Glomerular endothelial cell (primary cell): ENCODE measurements at regions not wholly inside any gene's neighbourhood (a gene's known extent, or its start where the extent isn't known, plus 50 kb on each side); places are given as distances from the start of the nearest gene placed in this dataset.

Experiments used
- DNase-seq: peaks from one replicate; pipeline ENCODE4 v3.0.0-alpha.2; 2011; ENCODE audit warnings: low read depth, low spot score; ENCODE audit errors: extremely low read depth

GRCh38 chr22:48836673-48837340 is 990.9 kb downstream of the BRD1 start:
- no peak for DNase-seq

DNA sequence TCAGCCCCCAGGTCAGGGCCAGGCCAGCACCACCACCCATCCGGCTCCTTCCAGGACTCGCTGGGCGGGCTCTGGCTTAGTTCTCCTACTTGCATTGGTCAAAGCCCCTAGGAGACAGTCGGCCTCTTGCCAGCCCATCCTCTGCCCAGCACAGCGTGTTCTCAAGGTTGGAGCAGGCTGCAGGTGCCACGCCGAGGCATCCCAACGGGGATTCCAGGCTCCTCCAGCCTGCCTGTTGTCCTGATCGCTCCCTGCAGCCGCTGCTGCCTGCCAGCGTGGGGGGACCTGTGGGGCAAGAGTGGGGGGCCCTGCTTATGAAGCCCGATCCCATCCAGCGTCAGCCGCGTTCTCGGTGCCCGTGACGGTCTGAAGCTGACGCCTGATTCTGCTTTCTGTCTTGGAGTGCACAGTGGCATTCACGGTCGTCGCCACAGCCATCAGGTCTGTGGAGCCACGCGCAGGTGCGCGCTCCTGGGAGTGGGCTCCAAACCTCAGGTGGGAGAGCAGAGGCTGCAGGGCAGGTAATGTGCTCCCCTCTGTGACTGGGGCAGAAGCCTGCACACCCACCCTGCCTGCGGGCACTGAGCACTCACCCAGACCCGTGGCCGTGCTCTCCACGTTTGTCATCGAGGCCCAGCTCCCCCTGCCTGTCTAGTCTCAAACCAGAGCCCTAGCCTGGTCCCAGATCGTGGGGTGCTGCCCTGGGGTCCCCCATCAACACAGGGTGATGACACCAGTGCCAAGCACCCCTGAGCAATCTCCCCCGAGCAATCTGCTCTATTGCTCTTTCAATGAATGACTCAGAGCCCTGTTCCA is 991.6 kb downstream of the BRD1 start:
- DNase-seq: no peak

DNA sequence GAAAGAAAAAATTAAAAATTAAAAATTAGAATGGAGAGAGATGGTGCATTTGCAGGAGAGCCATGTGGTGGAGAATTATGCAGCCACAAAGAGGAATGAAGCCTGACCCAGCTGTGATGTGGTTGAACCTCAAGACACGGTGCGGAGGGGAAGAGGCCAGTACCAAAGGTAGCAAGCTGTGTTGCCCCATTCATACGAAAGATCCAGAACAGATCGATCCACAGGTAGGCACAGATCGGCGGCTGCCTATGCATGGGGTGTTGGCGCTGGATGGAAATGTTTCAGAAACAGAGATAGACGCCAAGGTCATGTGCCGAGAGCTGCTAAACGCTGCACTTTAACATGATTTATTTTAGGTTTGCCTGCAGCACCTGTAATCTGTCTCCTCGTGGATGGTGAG is 992.3 kb downstream of the BRD1 start:
- no peak for DNase-seq

DNA sequence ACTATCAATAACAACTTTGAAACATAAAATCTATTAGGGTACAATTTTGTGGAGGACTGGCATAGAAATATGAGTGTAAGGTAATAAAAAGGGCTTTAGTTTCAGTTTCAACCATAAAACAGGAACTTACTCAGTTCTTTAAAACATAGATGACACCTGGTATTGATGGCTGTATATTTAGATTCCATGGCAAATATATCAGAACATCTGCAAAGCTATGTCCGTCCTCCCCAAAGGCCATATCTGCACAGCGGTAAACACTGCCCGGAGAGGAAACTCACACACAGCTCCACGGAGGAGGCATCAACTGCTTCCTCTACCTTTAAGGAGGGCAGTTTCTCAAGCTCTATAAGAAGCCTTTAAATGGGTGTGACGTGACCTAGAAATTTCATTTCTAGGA is 993.3 kb downstream of the BRD1 start:
- no peak for DNase-seq

GRCh38 chr22:48832592-48832991 is 995.1 kb downstream of the BRD1 start:
- no peak for DNase-seq

DNA sequence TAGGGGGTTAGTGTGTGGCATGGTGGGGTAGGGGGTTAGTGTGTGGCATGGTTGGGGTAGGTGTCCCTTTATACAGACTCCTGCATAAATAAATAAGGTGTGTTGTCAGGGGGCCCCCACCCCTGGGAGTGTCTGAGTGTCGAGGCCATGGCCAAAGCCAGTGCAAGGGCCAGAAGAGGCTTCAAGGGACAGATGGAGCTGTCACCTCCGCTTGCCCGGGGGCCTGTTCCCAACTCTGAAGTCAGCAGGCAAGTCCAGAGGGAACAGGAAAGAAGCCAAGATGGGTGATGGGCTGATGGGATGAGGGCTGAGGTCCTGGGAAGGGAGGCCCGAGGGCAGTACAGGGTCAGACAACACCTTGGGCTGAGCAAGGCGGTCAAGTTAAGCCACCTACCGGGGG is 997.8 kb downstream of the BRD1 start:
- no peak for DNase-seq

- no peak for DNase-seq
Observed at GRCh38 chr22:48828688-48829087, 999.0 kb downstream of the BRD1 start.

- DNase-seq: no peak
Observed at GRCh38 chr22:48827904-48828555, 999.6 kb downstream of the BRD1 start.

DNA sequence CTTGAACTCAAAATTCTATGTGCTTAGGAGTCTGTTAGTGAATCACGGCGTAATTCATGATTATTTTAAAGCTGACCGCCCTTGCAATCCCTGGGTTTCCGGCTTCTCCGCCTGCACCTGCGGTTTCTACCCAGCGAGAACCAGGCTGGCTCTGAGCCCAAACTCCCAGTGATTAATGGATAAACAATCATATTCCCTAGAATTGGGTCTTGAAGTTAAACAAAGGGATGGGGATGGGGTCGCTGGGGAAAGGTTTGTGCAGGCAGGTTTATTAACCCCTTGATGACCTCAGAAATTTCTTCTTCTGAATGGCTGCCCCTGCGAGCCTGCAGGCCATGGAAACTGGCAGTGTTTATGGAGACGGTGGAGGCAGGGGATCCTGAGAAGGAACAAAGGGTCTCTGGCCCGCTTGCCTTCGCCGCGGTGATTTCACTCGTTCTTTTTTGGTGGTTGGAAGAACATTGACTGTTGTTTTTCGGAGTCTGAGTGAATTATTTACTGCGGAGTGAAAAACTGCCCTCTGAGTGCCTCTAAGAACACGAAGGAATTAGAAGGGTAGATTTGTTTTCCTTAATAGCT is 1000.3 kb downstream of the BRD1 start:
- no peak for DNase-seq

- no peak for DNase-seq
Observed at GRCh38 chr22:48826546-48826945, 1001.1 kb downstream of the BRD1 start.

GRCh38 chr22:48825802-48826520 is 1001.7 kb downstream of the BRD1 start:
- no peak for DNase-seq

DNA sequence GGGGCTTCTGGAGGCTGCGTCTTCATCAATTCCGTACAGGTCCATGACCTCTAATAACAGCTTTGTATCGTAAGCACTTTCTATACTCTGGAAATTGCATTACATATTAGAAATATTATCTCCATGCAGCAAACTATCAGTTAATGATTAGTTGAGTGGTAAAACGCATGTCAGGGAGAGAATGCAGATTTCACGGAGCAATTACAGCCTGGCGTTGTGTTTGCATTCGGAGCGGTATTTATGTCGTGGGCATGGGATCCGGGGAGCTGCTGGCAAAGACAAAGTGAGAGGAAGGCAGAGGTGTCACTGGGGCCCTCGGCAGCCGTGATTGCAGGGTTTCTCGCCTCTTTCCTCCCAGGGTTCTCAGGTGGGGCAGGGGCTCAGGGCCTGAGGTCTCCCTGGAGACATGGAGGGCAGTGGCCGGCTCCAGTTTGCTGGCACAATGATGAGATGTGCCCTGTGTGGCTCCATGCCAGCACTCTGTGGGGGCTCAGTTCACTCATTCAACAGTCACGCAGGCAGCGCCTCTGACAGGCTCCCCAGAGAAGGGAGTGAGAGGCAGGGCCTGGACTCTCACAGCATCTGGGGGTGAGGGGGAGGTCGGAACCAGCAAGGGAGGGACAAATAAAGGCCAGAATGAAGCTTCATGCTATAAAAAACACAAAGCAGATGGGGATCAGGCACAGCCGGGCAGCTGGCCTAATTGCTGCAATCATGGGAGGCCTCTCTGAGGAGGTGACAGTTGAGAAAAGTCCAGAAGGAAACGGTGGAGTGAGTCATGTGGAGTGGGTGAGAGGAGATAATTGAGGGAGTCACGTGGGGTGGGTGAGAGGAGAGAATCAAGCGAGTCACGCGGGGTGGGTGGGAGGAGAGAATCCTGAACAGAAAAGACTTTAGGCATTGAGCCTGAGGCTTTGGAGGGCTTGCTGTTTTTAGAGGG is 1002.7 kb downstream of the BRD1 start:
- no peak for DNase-seq

DNA sequence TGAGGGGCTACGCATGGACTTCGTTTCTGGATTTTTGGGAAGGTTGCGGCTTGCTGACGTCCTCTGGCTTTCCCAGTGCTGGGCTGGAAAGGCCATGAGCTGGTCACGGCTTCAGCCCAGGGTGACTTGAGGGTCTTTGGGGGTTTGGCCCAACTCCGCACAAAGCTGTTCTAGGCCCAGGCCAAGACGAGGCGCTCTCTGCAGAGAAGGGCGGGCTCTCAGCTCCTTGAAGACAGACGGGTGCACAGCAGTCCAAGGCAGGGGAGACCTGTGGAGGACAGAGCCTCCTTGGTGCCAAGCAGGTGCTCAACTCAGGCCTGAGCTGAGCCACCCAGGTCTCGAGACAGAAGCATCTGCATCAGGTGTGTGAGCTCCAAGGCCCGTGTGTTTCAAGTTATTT is 1003.7 kb downstream of the BRD1 start:
- DNase-seq: no peak

- no peak for DNase-seq
Observed at GRCh38 chr22:48822278-48823233, 1005.1 kb downstream of the BRD1 start.

GRCh38 chr22:48821727-48822126 is 1005.9 kb downstream of the BRD1 start:
- DNase-seq: no peak

DNA sequence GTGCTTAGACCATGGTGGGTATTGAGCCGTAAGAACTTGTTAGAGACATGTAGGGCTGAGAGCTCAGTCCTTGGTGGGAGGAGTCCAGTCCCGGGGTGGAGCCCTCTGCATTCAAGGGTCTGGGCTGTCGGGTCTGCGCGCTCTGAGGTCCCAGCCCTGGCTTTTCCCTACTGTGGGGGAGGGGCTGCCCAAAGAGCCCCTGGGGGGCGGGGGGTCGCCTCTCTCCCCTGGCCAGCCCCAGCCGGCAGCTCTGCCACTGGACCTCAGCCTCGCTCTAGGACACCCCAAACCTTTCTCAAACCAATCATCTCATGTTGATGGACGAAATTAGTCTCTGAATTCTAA is 1006.4 kb downstream of the BRD1 start:
- DNase-seq: no peak

DNA sequence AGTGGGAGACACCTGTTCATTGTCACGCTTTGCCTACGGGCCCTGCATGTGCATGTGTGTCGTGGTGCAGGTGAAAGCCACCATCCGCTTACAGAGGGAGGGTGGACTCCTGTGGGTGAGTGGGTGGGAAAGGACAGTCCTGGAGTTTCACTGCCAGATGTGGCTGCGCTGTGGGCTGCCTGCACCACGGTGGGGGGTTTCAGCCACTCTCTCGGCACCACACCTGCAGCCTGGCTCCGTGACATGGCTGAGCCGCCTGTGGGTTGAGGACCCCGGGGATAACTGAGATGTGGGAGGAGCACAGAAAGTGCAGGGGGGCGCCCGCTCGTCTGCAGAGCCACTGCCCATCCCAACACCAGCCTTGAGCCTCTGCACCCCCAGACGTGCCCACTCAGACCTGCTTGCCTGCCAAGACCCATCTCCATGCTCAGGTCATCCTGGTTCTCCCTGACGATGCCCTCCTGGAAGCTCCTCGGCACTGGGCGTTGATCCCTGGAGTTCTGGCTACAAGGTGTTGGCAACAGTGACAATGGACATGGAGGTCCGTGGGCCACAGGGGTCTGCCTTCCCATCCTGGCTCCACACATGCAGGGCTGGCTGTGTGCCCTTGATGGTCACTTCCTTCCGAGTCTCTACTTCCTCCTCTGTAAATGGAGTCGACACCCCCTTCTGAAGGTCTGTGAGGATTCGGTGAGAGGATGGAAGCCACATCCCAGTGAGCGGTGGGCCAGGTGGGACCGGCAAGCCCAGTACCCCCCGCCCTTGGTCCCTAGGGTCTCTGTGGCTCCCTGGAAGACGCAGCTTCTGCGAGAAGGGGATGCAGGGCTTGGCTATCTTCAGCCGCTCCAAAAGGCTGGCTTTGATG is 1007.0 kb downstream of the BRD1 start:
- DNase-seq: no peak

DNA sequence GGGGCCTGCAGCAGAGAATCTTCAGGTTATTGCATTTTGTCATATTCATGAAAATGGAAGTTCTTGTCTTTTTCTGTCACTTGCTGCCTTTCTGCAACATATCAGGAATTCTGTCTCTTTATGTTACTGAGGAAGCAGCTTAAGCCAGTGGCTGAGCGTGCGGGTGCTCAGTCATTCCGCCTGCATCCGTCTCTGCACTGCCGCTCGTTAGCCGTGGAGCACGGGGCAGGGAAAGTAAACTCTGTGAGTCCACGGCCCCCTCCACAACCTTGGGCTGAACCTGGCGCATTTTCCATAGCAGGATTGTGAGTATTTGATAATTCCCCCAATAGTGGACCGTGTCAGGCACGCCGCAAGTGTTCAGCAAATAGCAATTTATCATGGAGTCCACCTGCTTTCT is 1007.7 kb downstream of the BRD1 start:
- no peak for DNase-seq
